GM12878 (cell line): ENCODE measurements at regions not wholly inside any gene's neighbourhood (a gene's known extent, or its start where the extent isn't known, plus 50 kb on each side); places are given as distances from the start of the nearest gene placed in this dataset.

ENCODE experiments used
- ATAC-seq: fragments of 200-7000 bp; cut with Tn5 transposase; 3 replicates; pipeline ENCODE4 v1.9.1; 2020; ENCODE audit warnings: mild to moderate bottlenecking, moderate library complexity
- BruUV-seq: library from RNA; stranded (reverse); fragments of 400-500 nt; replicated peaks from 2 replicates; lab custom pipeline; 2021; lab: Mats Ljungman, UMichigan
- CTCF ChIA-PET: fragments of 300-600 bp; sonication (Branson Sonifier 250); formaldehyde crosslinking; extraction: SDS; loops from one replicate; lab custom pipeline; 2021; ENCODE audit warnings: inconsistent platforms; lab: Yijun Ruan, JAX
- POLR2A ChIA-PET: fragments of 350-600 bp; formaldehyde crosslinking; extraction: SDS; loops from one replicate; lab custom pipeline; 2021; ENCODE audit warnings: inconsistent platforms; lab: Charles Lee
- RAD21 ChIA-PET: fragments of 300-600 bp; sonication (Branson Sonifier 250); formaldehyde crosslinking; loops from one replicate; lab custom pipeline; 2023; ENCODE audit warnings: antibody characterized with exemption; ENCODE audit not compliant: unreplicated experiment; lab: Charles Lee
- SMC1A ChIA-PET: fragments of 300-600 bp; sonication (Branson Sonifier 250); formaldehyde crosslinking; loops from one replicate; lab custom pipeline; 2023; ENCODE audit not compliant: unreplicated experiment, uncharacterized antibody; lab: Charles Lee
- DNase-seq: peaks from one replicate; pipeline ENCODE4 v3.0.0-alpha.2; 2011; ENCODE audit warnings: low read depth, low spot score
- FAIRE-seq: peaks from 3 replicates; lab custom pipeline; 2011; peaks lifted over from hg19 to GRCh38; lab: Jason Lieb, UNC
- H2AFZ ChIP-seq: 2 replicates; pipeline ENCODE4 v1.6.0; 2011; ENCODE audit warnings: low read depth, low read length, control low read depth; ENCODE audit not compliant: control insufficient read depth
- H3K27ac ChIP-seq: 2 replicates; pipeline ENCODE4 v1.5.1; 2011; ENCODE audit warnings: control low read depth; ENCODE audit not compliant: control insufficient read depth, insufficient read depth
- H3K27me3 ChIP-seq, 2 experiments: replicated peaks in 1 of 2; 2 replicates each; pipeline versions ENCODE4 v1.6.0 to v1.6.1; 2011; ENCODE audit warnings: low read length in 1 of 2; ENCODE audit not compliant: control insufficient read depth in 2 of 2, insufficient read depth in 2 of 2
- H3K36me3 ChIP-seq, 2 experiments: 2 replicates each; pipeline ENCODE4 v1.5.1; 2011; ENCODE audit warnings: low read length in 1 of 2; ENCODE audit not compliant: control insufficient read depth in 2 of 2, insufficient read depth in 2 of 2
- H3K4me1 ChIP-seq: 2 replicates; pipeline ENCODE4 v1.6.1; 2011; ENCODE audit warnings: mild to moderate bottlenecking, low read length, moderate library complexity, mixed read lengths; ENCODE audit not compliant: control insufficient read depth, insufficient read depth
- H3K4me2 ChIP-seq: 2 replicates; pipeline ENCODE4 v1.6.0; 2011; ENCODE audit warnings: control low read depth; ENCODE audit not compliant: control insufficient read depth, insufficient read depth
- H3K4me3 ChIP-seq: fragments of 200-600 bp; sonication (generic); 2 replicates; pipeline ENCODE4 v1.5.1; 2016
- H3K79me2 ChIP-seq: 2 replicates; pipeline ENCODE4 v1.6.0; 2011; ENCODE audit warnings: low read length; ENCODE audit not compliant: control insufficient read depth, insufficient read depth
- H3K9ac ChIP-seq: 2 replicates; pipeline ENCODE4 v1.8.0; 2011; ENCODE audit warnings: low read length, control low read depth, mixed read lengths; ENCODE audit not compliant: control insufficient read depth, insufficient read depth
- H3K9me3 ChIP-seq: replicated peaks from 3 replicates; pipeline ENCODE4 v1.5.1; 2011; ENCODE audit warnings: mild to moderate bottlenecking, low read length; ENCODE audit not compliant: control insufficient read depth, insufficient read depth
- H4K20me1 ChIP-seq: 2 replicates; pipeline ENCODE4 v1.6.0; 2011; ENCODE audit not compliant: control insufficient read depth, insufficient read depth
- BCL11A ChIP-seq: IDR thresholded peaks from 2 replicates; pipeline ENCODE4 v1.6.1; 2011; ENCODE audit warnings: low read depth, low read length
- CEBPB ChIP-seq, 2 experiments: fragments of 150-350 bp in 1 of 2; IDR thresholded peaks; 2 replicates each; pipeline ENCODE4 v1.6.1; 2012 to 2014; ENCODE audit warnings: low read depth in 2 of 2, low read length in 2 of 2, borderline replicate concordance in 1 of 2, inconsistent platforms in 1 of 2
- HDGF ChIP-seq: fragments of 450-650 bp; IDR thresholded peaks from 2 replicates; pipeline ENCODE4 v1.6.1; 2016; ENCODE audit warnings: antibody characterized with exemption
- JUND ChIP-seq: IDR thresholded peaks from 2 replicates; pipeline ENCODE4 v1.6.1; 2012; ENCODE audit warnings: low read depth, mild to moderate bottlenecking, low read length, improper control_type of control experiment, moderate library complexity
- MYC ChIP-seq: IDR thresholded peaks from 2 replicates; pipeline ENCODE4 v1.6.1; 2011; ENCODE audit warnings: mild to moderate bottlenecking, low read length, moderate library complexity, inconsistent platforms; ENCODE audit not compliant: insufficient read depth, insufficient replicate concordance, insufficient read length, severe bottlenecking
- NFXL1 ChIP-seq: fragments of 450-650 bp; IDR thresholded peaks from 2 replicates; pipeline ENCODE4 v1.6.1; 2017; ENCODE audit warnings: antibody characterized with exemption, mild to moderate bottlenecking, borderline replicate concordance
- NFYB ChIP-seq: IDR thresholded peaks from 2 replicates; pipeline ENCODE4 v1.6.1; 2011; ENCODE audit warnings: low read depth, mild to moderate bottlenecking, low read length, improper control_type of control experiment, moderate library complexity; ENCODE audit not compliant: insufficient read depth
- WGBS: methylation state at CpG from one replicate; pipeline ENCODE4 v1.1.6; 2016; ENCODE audit warnings: low lambda C conversion rate; ENCODE audit not compliant: insufficient replicate concordance, insufficient coverage; ENCODE audit errors: missing lambda C conversion rate; 5-methylcytosine and 5-hydroxymethylcytosine counted together
- in situ Hi-C: fragments of 300-500 bp; cut with MboI; formaldehyde crosslinking; loops from 9 replicates; pipeline ENCODE4 v1.14.3; 2018; ENCODE audit warnings: mixed read lengths
- intact Hi-C: fragments of 100-400 bp; cut with micrococcal nuclease; formaldehyde crosslinking; loops from one replicate; pipeline ENCODE4 v1.14.2; 2022; ENCODE audit not compliant: unreplicated experiment

DNA sequence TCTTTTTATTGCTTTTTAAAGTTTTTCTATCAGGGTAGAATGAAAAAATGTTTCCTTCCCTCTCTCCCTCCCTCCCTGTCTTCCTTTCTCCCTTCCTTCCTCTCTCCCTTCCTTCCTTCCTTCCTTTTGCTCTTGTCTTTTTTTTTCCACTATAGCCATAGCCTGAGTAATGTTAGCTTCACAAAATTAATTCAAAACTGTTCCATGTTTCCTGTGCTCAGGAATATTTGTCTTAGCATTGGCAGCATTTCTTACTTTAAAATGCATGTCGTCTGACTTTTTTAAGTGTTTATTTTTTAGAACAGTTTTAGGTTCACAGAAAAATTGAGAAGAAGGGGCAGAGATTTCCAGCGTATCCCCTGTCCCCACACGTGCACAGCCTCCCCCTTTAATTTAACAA is 730.8 kb upstream of the CITED2 start:
- ATAC-seq (no peak), DNase-seq (no peak)
- H3K9me3 ChIP-seq, result no peaks in the 10 kb centered on the region
- no TSS peak for BruUV-seq
- SMC1A ChIA-PET, result no interaction called here
- CTCF ChIA-PET, result no interaction called here
- intact Hi-C loops, result no loop called here
- RAD21 ChIA-PET, result no interaction called here
- TF ChIP-seq NFYB, result no peak
- TF ChIP-seq BCL11A, result no peak
- TF ChIP-seq CEBPB (IDR thresholded peaks at IDR 0.05; ENCODE audit: borderline replicate concordance in 1 of 2, low read depth in 2 of 2, low read length in 2 of 2), result no peak
- no peak for TF ChIP-seq NFXL1
- no peak for TF ChIP-seq JUND
- no peak for TF ChIP-seq MYC
- TF ChIP-seq, all 136 proteins: peak for 0
- Histone ChIP-seq H3K27ac (no peak overlapping the region), H3K36me3 (no peaks in the 10 kb centered on the region), H3K4me2 (no peak overlapping the region), H3K9ac (no peak overlapping the region), H3K27me3 (no peaks in the 10 kb centered on the region), H3K79me2 (no peaks in the 10 kb centered on the region), H3K4me3 (no peak overlapping the region), H4K20me1 (no peaks in the 10 kb centered on the region), H3K4me1 (no peaks in the 10 kb centered on the region), H2AFZ (no peak overlapping the region)
- 15% methylated on average over 3 of the region's 3 CpGs for WGBS
- in situ Hi-C loops, result no loop called here
- FAIRE-seq, result no peak
- POLR2A ChIA-PET, result no interaction called here

DNA sequence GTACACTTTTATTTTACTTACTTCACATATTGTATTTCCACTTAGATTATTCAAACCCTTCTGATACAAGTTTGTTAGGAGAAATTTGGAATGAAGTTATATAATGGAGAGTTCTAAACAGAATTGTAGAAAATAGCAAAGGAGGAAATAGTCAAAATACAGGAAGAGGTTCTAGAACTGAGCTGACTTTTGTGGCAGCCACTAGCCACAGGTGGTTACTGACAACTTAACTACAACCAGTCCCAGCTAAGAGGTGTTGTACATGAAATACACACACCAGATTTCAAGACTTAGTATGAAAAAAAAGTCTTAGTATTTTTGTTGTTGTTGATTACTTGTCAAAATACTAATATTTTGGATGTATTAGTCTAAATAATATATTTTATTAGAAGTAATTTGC is 727.4 kb upstream of the CITED2 start:
- H3K9me3 ChIP-seq, result no peaks in the 10 kb centered on the region
- CTCF ChIA-PET, result interaction anchor here (0.6 to 0.8 kb wide), 3 partner anchors 49 to 488 kb away, joined by 3 to 5 read pairs (median 4); no protein-coding TSS in a partner anchor
- no peak for TF ChIP-seq HDGF
- FAIRE-seq (no peak), DNase-seq (no peak), ATAC-seq (peak; percentile 17; the same call in 1 of the 3 replicates)
- H3K79me2 ChIP-seq, result no peaks in the 10 kb centered on the region
- H3K36me3 ChIP-seq, result no peaks in the 10 kb centered on the region
- H3K4me1 ChIP-seq, result no peaks in the 10 kb centered on the region
- intact Hi-C loops (no loop called here), in situ Hi-C loops (no loop called here)
- no peak overlapping the region for H3K4me2 ChIP-seq
- POLR2A ChIA-PET, result no interaction called here
- no peak overlapping the region for H2AFZ ChIP-seq
- H3K27ac ChIP-seq, result no peak overlapping the region
- H3K27me3 ChIP-seq, result no peaks in the 10 kb centered on the region
- no peak overlapping the region for H3K4me3 ChIP-seq
- BruUV-seq, result no TSS peak
- SMC1A ChIA-PET, result interaction anchor here (1.1 kb wide), 1 partner anchor 14 kb away, joined by 3 read pairs; no protein-coding TSS in a partner anchor
- H3K9ac ChIP-seq, result no peak overlapping the region
- RAD21 ChIA-PET, result interaction anchor here (0.6 kb wide), 1 partner anchor 197 kb away, joined by 3 read pairs; no protein-coding TSS in a partner anchor
- H4K20me1 ChIP-seq, result no peaks in the 10 kb centered on the region
